ENCODE measurements at regions not wholly inside any gene's neighbourhood (a gene's known extent, or its start where the extent isn't known, plus 50 kb on each side); places are given as distances from the start of the nearest gene placed in this dataset.

- H3K27me3 Mint-ChIP-seq (ENCODE audit: low read depth), result peaks cover 7% of the 10 kb centered on the region
- no peak overlapping the region for H3K27ac Mint-ChIP-seq
- ChIA-PET CTCF (no interaction called here), POLR2A (no interaction called here)
- H3K9me3 Mint-ChIP-seq, result peaks cover 23% of the 10 kb centered on the region
- H3K36me3 Mint-ChIP-seq, result peaks cover 3% of the 10 kb centered on the region; the same call in 1 of the 2 replicates
- no peak for TF ChIP-seq ZNF532 (CRISPR knock-in tag; IDR thresholded peaks at IDR 0.05; ENCODE audit: borderline replicate concordance)
- no peak for TF ChIP-seq ZNF138 (CRISPR knock-in tag; conservative IDR thresholded peaks at IDR 0.05)
- no peak for TF ChIP-seq CREB1 (CRISPR knock-in tag; IDR thresholded peaks at IDR 0.05)
- no peak for TF ChIP-seq NR3C1 (CRISPR knock-in tag; conservative IDR thresholded peaks at IDR 0.05; ENCODE audit: low read depth)
- TF ChIP-seq MXD4 (CRISPR knock-in tag; IDR thresholded peaks at IDR 0.05; ENCODE audit: borderline replicate concordance), result no peak
- TF ChIP-seq JUN (CRISPR knock-in tag; IDR thresholded peaks at IDR 0.05), result no peak
- no peak for TF ChIP-seq ZNF425 (CRISPR knock-in tag; conservative IDR thresholded peaks at IDR 0.05)
- TF ChIP-seq TP53 (CRISPR knock-in tag; IDR thresholded peaks at IDR 0.05), result no peak
- no peak for TF ChIP-seq FOXJ3 (CRISPR knock-in tag; IDR thresholded peaks at IDR 0.05; ENCODE audit: borderline replicate concordance)
- DNase-seq (ENCODE audit: low spot score), result no peak
- H3K4me1 Mint-ChIP-seq, result 0 out of 2 replicates have a peak, but pooled peaks cover 2% of the 10 kb centered on the region
- H3K4me3 Mint-ChIP-seq, result no peak overlapping the region
- ATAC-seq, result no peak
These were observed 216.4 kb upstream of the B3GAT1 start for GRCh38 chr11:134628426-134628825.

- ChIA-PET POLR2A (no interaction called here), CTCF (no interaction called here)
- peaks cover 3% of the 10 kb centered on the region; the same call in 1 of the 2 replicates for H3K36me3 Mint-ChIP-seq
- no peaks in the 10 kb centered on the region for H3K4me1 Mint-ChIP-seq
- ATAC-seq (no peak), DNase-seq (ENCODE audit: low spot score) (no peak)
- H3K9me3 Mint-ChIP-seq, result peaks cover 30% of the 10 kb centered on the region
- H3K27ac Mint-ChIP-seq, result no peak overlapping the region
- TF ChIP-seq E2F4 (CRISPR knock-in tag; IDR thresholded peaks at IDR 0.05; ENCODE audit: borderline replicate concordance, low read depth), result no peak
- no peak for TF ChIP-seq NR3C1 (CRISPR knock-in tag; conservative IDR thresholded peaks at IDR 0.05; ENCODE audit: low read depth)
- TF ChIP-seq GABPB1 (CRISPR knock-in tag; IDR thresholded peaks at IDR 0.05), result no peak
- no peak for TF ChIP-seq ZNF232 (CRISPR knock-in tag; IDR thresholded peaks at IDR 0.05)
- TF ChIP-seq FOXP1 (CRISPR knock-in tag; IDR thresholded peaks at IDR 0.05; ENCODE audit: borderline replicate concordance), result no peak
- TF ChIP-seq ZNF532 (CRISPR knock-in tag; IDR thresholded peaks at IDR 0.05; ENCODE audit: borderline replicate concordance), result no peak
- peaks cover 9% of the 10 kb centered on the region for H3K27me3 Mint-ChIP-seq (ENCODE audit: low read depth)
- H3K4me3 Mint-ChIP-seq, result no peak overlapping the region
These were observed 214.0 kb upstream of the B3GAT1 start for GRCh38 chr11:134626032-134626431.

Data from WTC11 (cell line).